HG02973 (cell line): ENCODE measurements at regions not wholly inside any gene's neighbourhood (a gene's known extent, or its start where the extent isn't known, plus 50 kb on each side); places are given as distances from the start of the nearest gene placed in this dataset.
A peak's percentile ranks its signal among the peaks of the same experiment; 100 is the strongest.
"Not testable (repeated sequence)": the region's sequence is repeated elsewhere in the genome, so short reads cannot be mapped to it uniquely, and the experiment has no call there.

ENCODE experiments used
- ATAC-seq: cut with Tn5 transposase; IDR thresholded peaks from one replicate; pipeline ENCODE4 v1.9.1; 2021; ENCODE audit warnings: moderate library complexity; ENCODE audit not compliant: unreplicated experiment

DNA sequence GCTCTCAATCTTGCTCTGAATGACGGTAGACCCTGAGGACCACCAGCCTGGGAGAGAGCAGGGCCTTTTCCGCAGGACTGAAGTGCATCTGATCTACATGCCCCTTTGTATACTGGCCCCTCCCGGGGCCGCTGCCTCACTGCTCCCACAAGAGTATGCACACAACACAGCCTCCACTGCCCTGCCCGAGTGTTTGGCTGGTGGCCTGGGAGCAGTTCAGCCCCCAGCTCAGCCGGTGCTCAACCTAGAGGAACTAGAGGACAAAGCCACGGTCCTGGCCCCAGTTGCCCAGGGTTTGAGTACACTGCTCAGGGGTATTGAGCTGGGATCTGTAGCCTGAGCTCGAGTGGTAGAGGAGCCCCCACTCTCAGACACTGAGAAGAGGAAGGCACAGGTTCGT lies 118.9 kb upstream of the CAB39 start:
- ATAC-seq = no peak

DNA sequence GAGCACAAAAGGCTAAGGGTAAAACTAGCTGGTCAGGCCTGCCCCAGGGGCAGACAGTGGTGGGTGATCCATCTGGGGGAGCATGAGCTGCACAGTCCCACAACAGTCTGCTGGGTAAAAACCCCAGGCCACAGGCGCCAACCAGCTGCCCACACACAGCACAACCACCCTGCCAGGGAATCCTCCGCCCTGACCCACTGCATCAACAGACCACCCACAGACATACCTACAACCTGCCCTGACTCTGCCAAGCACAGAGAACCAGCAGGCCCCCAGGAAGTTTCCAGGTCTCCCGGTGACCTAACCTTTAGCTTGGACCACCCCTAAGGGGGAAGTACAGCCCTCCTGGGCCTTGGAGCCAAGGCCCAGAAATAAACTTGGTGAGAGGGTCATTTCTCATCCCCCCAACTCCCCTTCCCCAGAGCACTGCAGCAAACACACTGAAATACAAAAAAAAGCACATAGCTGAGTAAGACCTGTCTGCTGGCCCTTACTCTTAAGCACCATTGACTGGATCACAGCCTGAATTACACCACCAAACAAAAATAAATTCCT lies 118.3 kb upstream of the CAB39 start:
- ATAC-seq = no peak

DNA sequence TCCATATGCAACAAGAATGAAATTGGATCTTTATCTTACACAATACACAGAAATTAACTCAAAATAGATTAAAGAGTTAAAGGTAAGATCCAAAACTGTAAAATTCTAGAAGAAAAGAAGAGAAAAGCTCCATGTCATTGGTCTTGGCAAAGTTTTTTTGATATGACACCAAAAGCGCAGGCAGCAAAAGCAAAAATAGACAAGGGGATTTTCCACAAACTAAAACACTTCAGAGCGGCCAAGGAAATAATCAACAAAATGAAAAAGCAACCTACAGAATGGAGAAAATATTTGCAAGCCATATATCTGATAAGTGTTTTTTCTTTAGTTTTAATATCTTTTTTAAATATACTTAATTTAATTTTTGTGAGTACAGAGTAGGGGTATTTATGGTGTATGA lies 112.8 kb upstream of the CAB39 start:
- ATAC-seq = no peak

GRCh38 chr2:230600285-230600684 lies 112.4 kb upstream of the CAB39 start:
- ATAC-seq = no peak

- ATAC-seq = no peak
These were observed 111.8 kb upstream of the CAB39 start for GRCh38 chr2:230600881-230601280.

GRCh38 chr2:230601510-230601909 lies 111.1 kb upstream of the CAB39 start:
- ATAC-seq = peak; percentile 51

- peak; percentile 55 for ATAC-seq
These were observed 109.9 kb upstream of the CAB39 start for GRCh38 chr2:230602562-230603230.

GRCh38 chr2:230603317-230603716 lies 109.3 kb upstream of the CAB39 start:
- ATAC-seq = not testable (repeated sequence)

DNA sequence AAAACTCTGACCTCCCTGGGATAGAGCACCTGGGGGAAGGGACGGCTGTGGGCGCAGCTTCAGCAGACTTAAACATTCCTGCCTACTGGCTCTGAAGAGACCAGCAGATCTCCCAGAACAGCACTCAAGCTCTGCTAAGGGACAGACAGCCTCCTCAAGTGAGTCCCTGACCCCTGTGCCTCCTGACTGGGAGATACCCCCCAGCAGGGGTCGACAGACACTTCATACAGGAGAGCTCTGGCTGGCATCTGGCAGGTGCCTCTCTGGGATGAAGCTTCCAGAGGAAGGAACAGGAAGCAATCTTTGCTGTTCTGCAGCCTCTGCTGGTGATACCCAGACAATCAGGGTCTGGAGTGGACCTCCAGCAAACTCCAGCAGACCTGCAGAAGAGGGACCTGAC lies 108.5 kb upstream of the CAB39 start:
- ATAC-seq = not testable (repeated sequence)

DNA sequence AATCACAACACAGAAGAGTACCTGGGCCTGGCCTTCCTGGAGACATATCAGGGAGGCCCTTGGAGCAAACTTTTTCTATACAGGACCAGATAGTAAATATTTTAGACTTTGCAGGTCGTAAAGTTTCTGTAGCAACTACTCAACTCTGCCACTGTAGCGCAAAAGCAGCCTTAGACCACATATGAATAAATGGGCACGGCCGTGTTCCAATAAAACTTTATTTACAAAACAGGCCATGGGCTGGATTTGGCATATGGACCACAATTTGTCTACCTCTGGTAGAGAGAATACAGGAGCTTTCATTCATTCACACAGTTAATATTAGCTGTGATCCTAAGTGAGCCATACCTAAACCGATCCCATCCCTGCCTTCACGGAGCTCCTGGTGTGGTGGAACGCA lies 98.6 kb upstream of the CAB39 start:
- no peak for ATAC-seq

GRCh38 chr2:230614913-230615332 lies 97.7 kb upstream of the CAB39 start:
- peak; percentile 60 for ATAC-seq

DNA sequence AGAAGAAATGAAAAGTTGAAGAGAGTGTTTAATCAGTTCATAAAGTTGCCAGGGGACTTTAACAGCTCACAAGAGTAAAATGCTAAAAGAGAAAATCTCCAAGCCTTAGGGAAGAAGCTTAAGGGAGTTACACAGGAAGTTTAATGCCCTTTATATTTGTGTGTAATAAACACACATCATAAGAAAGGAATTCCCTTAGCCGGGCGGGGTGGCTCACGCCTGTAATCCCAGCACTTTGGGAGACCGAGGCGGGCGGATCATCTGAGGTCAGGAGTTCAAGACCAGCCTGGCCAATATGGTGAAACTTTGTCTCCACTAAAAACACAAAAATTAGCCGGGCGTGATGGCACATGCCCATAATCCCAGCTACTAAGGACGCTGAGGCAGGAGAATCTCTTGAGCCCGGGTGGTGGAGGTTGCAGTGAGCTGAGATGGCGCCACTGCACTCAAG lies 95.4 kb upstream of the CAB39 start:
- not testable (repeated sequence) for ATAC-seq

- ATAC-seq = no peak
These were observed 93.2 kb upstream of the CAB39 start for GRCh38 chr2:230619491-230619890.

GRCh38 chr2:230625220-230625619 lies 87.4 kb upstream of the CAB39 start:
- ATAC-seq = not testable (repeated sequence)

GRCh38 chr2:230627091-230627490 lies 85.6 kb upstream of the CAB39 start:
- not testable (repeated sequence) for ATAC-seq

- ATAC-seq = no peak
These were observed 84.6 kb upstream of the CAB39 start for GRCh38 chr2:230627806-230628724.

DNA sequence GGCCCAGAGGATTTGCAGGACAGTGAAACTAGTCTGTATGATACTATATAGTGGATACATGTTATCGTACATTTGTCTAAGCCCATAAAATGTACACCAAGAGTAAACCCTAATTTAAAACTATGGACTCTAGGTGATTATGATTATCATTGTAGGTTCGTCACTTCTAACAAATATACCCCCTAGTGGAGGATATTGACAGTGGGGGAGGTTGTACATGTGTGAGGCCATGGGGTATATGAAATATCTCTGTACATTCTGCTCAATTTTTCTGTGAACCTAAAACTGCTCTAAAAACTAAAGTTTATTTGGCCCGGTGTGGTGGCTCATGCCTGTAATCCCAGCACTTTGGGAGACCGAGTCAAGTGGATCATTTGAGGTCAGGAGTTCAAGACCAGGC lies 81.2 kb upstream of the CAB39 start:
- ATAC-seq = no peak

DNA sequence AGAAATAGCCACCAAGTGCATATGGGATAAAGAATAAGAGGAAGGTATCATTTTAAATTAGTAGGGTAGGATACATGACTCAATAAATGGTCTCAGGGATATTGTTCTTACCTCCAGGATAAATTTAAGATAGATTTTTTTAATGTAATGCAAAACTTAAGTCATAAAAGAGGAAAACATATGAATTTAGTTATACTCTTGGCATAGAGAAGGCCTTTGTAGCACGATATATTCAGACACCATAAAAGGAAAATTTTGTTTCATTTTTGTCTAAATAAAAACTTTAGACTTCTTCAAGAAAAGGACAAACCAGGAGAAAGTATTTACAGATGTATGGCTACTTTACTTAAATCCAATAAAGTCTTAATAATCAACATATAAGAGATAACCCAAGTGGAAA lies 78.5 kb upstream of the CAB39 start:
- ATAC-seq = no peak

DNA sequence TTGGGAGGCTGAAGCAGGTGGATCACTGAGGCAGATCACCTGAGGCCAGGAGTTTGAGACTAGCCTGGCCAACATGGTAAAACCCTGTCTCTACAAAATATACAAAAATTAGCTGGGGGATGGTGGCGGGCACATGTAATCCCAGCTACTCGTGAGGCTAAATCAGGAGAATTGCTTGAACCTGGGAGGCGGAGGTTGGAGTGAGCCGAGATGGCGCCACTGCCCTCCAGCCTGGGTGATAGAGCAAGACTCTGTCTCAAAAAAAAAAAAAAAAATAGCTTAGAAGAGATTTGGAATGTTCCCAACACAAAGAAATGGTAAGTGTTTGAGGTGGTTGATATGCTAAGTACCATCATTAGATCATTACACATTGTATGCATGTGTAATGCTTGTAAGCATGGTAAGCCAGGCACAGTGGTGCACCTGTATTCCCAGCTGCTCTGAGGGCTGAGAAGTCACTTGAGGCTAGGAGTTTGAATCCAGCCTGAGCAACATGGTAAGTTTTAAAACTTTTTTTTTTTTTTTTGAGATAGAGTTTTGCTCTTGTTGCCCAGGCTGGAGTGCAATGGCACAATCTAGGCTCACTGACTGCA lies 77.8 kb upstream of the CAB39 start:
- ATAC-seq = not testable (repeated sequence)

- no peak for ATAC-seq
These were observed 75.9 kb upstream of the CAB39 start for GRCh38 chr2:230636684-230637271.

- ATAC-seq = not testable (repeated sequence)
These were observed 75.2 kb upstream of the CAB39 start for GRCh38 chr2:230637486-230637885.
